ENCODE measurements at regions not wholly inside any gene's neighbourhood (a gene's known extent, or its start where the extent isn't known, plus 50 kb on each side); places are given as distances from the start of the nearest gene placed in this dataset.

DNA sequence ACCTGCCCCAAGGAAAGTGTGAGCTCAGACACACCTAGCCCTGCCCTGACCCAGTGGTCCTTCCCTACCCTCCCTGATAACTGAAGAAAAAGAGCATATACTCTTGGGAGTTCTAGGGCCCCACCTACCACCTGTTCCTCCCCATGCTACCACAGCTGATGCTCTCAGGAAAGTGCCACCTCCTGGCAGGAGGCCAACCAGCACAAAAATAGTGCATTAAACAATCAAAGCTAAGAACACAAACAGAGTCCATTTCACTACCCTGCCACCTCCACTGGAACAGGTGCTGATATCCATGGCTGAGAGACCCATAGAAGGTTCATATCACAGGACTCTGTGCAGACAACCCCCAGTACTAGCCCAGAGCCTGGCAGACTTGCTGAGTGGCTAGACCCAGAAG is 288.6 kb upstream of the PHF14 start:
- Histone ChIP-seq H4K8ac (ENCODE audit: low read depth in 2 of 2, low read length in 2 of 2) (no peak overlapping the region), H2AK5ac (ENCODE audit: low read depth, low read length) (no peak overlapping the region), H3K56ac (ENCODE audit: extremely low read depth, insufficient read depth, low read length) (no peak overlapping the region), H2BK5ac (ENCODE audit: low read depth, low read length, poor library complexity, severe bottlenecking) (no peak overlapping the region), H3K9ac (ENCODE audit: low read depth, low read length) (no peak overlapping the region), H4K5ac (ENCODE audit: low read depth, low read length) (no peak overlapping the region), H3K23ac (ENCODE audit: low read depth, low read length) (no peak overlapping the region), H3K4ac (ENCODE audit: low read depth, low read length) (no peak overlapping the region), H3K4me3 (ENCODE audit: insufficient read depth, low read depth, low read length) (no peak overlapping the region), H3K36me3 (ENCODE audit: control insufficient read depth, insufficient read depth, low read length) (no peaks in the 10 kb centered on the region), H3K4me1 (ENCODE audit: control insufficient read depth, insufficient read depth, low read length) (no peaks in the 10 kb centered on the region), H2BK120ac (ENCODE audit: low read depth, low read length) (no peak overlapping the region), H4K20me1 (ENCODE audit: insufficient read depth, low read length) (no peaks in the 10 kb centered on the region), H2BK20ac (ENCODE audit: low read depth, low read length) (no peak overlapping the region), H3K27me3 (ENCODE audit: control insufficient read depth, insufficient read depth, low read length) (no peaks in the 10 kb centered on the region), H3K9me3 (ENCODE audit: control insufficient read depth, insufficient read depth, low read length) (peaks cover 8% of the 10 kb centered on the region), H2AK9ac (replicated peaks; ENCODE audit: low read depth, low read length, poor library complexity) (no peak overlapping the region), H3K4me2 (ENCODE audit: low read depth, low read length) (no peak overlapping the region), H4K91ac (ENCODE audit: insufficient read depth, low read depth, low read length) (no peak overlapping the region), H2BK15ac (ENCODE audit: low read depth, low read length) (no peak overlapping the region), H2AFZ (replicated peaks; ENCODE audit: low read length, poor library complexity) (no peak overlapping the region), H3K27ac (ENCODE audit: insufficient read depth, low read length) (no peak overlapping the region), H3K14ac (replicated peaks; ENCODE audit: low read depth, low read length) (no peak overlapping the region), H3K79me1 (ENCODE audit: low read depth in 1 of 2, low read length in 2 of 2) (no peaks in the 10 kb centered on the region), H3K18ac (ENCODE audit: low read depth, low read length) (no peak overlapping the region), H3K9me1 (ENCODE audit: insufficient read depth, low read length) (no peaks in the 10 kb centered on the region)
- intact Hi-C loops (cut with micrococcal nuclease) (no loop called here), dilution Hi-C loops (cut with HindIII; ENCODE audit: low sequenced_read_pairs, unreplicated experiment) (no loop called here), in situ Hi-C loops (cut with MboI; ENCODE audit: low sequenced_read_pairs) (no loop called here)
- no TSS peak for BruUV-seq (replicated peaks)
- DNase-seq (no peak), ATAC-seq (ENCODE audit: low read depth) (no peak)
- CTCF ChIA-PET: no interaction called here
- TF ChIP-seq MXI1 (IDR thresholded peaks at IDR 0.05; ENCODE audit: borderline replicate concordance, low read depth, low read length) (no peak), MAZ (IDR thresholded peaks at IDR 0.05; ENCODE audit: borderline replicate concordance, low read depth, low read length) (no peak)
- POLR2A ChIA-PET (ENCODE audit: unreplicated experiment): no interaction called here

Measured in IMR-90 (cell line).